ENCODE measurements at regions not wholly inside any gene's neighbourhood (a gene's known extent, or its start where the extent isn't known, plus 50 kb on each side); places are given as distances from the start of the nearest gene placed in this dataset.
"Not testable (repeated sequence)": the region's sequence is repeated elsewhere in the genome, so short reads cannot be mapped to it uniquely, and the experiment has no call there.

GRCh38 chr1:30525971-30526651 lies 197.3 kb downstream of the MATN1 start:
- Histone ChIP-seq H3K36me3 (ENCODE audit: control insufficient read depth, low read length) (no peaks in the 10 kb centered on the region), H3K9me3 (ENCODE audit: control insufficient read depth, insufficient read depth, low read length) (no peaks in the 10 kb centered on the region), H3F3A (ENCODE audit: control insufficient read depth, insufficient read depth) (no peaks in the 10 kb centered on the region), H4K20me1 (ENCODE audit: control insufficient read depth, insufficient read depth, low read depth, low read length) (no peaks in the 10 kb centered on the region), H3K4me2 (ENCODE audit: low read length) (no peak overlapping the region), H3K27me3 (ENCODE audit: control insufficient read depth, low read length) (no peaks in the 10 kb centered on the region; the same call in 1 of the 2 replicates), H3K79me2 (ENCODE audit: control insufficient read depth, low read length) (no peaks in the 10 kb centered on the region), H3K4me1 (ENCODE audit: control insufficient read depth, low read length) (no peaks in the 10 kb centered on the region), H3K4me3 (ENCODE audit: low read length) (no peak overlapping the region), H3K9me2 (replicated peaks; ENCODE audit: control insufficient read depth, low read length) (no peaks in the 10 kb centered on the region), H3K27ac (ENCODE audit: low read depth, low read length) (no peak overlapping the region)
- TF ChIP-seq EZH2phosphoT487 (IDR thresholded peaks at IDR 0.05; ENCODE audit: borderline replicate concordance, low read length): no peak
- no peak for TF ChIP-seq CTCF (IDR thresholded peaks at IDR 0.05; ENCODE audit: low read depth, low read length, poor library complexity, severe bottlenecking)

GRCh38 chr1:30525631-30525970 lies 197.8 kb downstream of the MATN1 start:
- no peak for TF ChIP-seq EZH2phosphoT487 (IDR thresholded peaks at IDR 0.05; ENCODE audit: borderline replicate concordance, low read length)
- TF ChIP-seq CTCF (IDR thresholded peaks at IDR 0.05; ENCODE audit: low read depth, low read length, poor library complexity, severe bottlenecking): no peak
- Histone ChIP-seq H3K9me3 (ENCODE audit: control insufficient read depth, insufficient read depth, low read length) (no peaks in the 10 kb centered on the region), H3K36me3 (ENCODE audit: control insufficient read depth, low read length) (no peaks in the 10 kb centered on the region), H3K4me3 (ENCODE audit: low read length) (no peak overlapping the region), H3K9me2 (replicated peaks; ENCODE audit: control insufficient read depth, low read length) (no peaks in the 10 kb centered on the region), H3K79me2 (ENCODE audit: control insufficient read depth, low read length) (no peaks in the 10 kb centered on the region), H3K27ac (ENCODE audit: low read depth, low read length) (no peak overlapping the region), H3F3A (ENCODE audit: control insufficient read depth, insufficient read depth) (no peaks in the 10 kb centered on the region), H4K20me1 (ENCODE audit: control insufficient read depth, insufficient read depth, low read depth, low read length) (no peaks in the 10 kb centered on the region), H3K4me1 (ENCODE audit: control insufficient read depth, low read length) (no peaks in the 10 kb centered on the region), H3K27me3 (ENCODE audit: control insufficient read depth, low read length) (no peaks in the 10 kb centered on the region; the same call in 1 of the 2 replicates), H3K4me2 (ENCODE audit: low read length) (no peak overlapping the region)

DNA sequence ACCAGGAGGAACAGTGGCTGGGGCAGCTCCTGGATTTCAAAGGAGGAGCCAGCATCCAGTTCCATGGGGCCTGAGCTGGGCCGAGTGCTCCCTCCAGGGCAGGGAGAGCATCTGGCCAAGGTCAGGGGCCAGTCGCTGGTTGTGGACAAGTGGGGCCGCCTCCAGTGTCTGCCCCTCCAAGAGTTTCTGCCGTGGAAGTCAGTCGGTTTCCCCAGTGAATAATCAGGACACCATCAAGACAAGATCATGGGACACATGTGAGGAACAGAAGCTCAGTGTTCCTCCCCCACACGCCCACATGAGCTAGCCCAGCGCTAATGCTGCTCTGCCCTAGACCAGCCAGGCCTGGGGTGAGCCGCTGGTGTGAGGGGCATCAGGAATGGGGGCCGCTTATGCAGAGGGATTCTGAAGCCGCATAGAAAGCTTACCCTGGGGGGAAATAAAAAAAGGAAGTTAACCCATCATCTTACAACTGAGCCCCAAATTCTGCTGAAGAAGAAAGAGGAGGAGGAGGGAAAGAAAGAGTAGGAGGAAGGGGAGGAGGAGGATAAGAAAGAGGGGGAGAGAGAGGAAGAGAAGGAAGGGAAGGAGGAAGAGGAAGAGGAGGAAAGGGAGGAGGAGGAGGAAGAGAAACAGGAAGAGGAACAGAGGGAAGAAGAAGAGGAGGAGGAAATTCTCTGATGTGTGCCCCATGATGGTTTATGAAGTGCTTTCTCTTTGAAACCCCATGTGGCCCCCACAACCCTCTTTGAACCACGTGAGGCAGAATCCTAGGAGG lies 198.4 kb downstream of the MATN1 start:
- Histone ChIP-seq H3K4me1 (ENCODE audit: control insufficient read depth, low read length) (no peaks in the 10 kb centered on the region), H3K9me2 (replicated peaks; ENCODE audit: control insufficient read depth, low read length) (no peaks in the 10 kb centered on the region), H3K79me2 (ENCODE audit: control insufficient read depth, low read length) (no peaks in the 10 kb centered on the region), H3K4me2 (ENCODE audit: low read length) (no peak overlapping the region), H3K36me3 (ENCODE audit: control insufficient read depth, low read length) (no peaks in the 10 kb centered on the region), H4K20me1 (ENCODE audit: control insufficient read depth, insufficient read depth, low read depth, low read length) (no peaks in the 10 kb centered on the region), H3K27ac (ENCODE audit: low read depth, low read length) (no peak overlapping the region), H3F3A (ENCODE audit: control insufficient read depth, insufficient read depth) (no peaks in the 10 kb centered on the region), H3K4me3 (ENCODE audit: low read length) (no peak overlapping the region), H3K27me3 (ENCODE audit: control insufficient read depth, low read length) (no peaks in the 10 kb centered on the region; the same call in 1 of the 2 replicates), H3K9me3 (ENCODE audit: control insufficient read depth, insufficient read depth, low read length) (no peaks in the 10 kb centered on the region)
- no peak for TF ChIP-seq EZH2phosphoT487 (IDR thresholded peaks at IDR 0.05; ENCODE audit: borderline replicate concordance, low read length)
- no peak for TF ChIP-seq CTCF (IDR thresholded peaks at IDR 0.05; ENCODE audit: low read depth, low read length, poor library complexity, severe bottlenecking)

DNA sequence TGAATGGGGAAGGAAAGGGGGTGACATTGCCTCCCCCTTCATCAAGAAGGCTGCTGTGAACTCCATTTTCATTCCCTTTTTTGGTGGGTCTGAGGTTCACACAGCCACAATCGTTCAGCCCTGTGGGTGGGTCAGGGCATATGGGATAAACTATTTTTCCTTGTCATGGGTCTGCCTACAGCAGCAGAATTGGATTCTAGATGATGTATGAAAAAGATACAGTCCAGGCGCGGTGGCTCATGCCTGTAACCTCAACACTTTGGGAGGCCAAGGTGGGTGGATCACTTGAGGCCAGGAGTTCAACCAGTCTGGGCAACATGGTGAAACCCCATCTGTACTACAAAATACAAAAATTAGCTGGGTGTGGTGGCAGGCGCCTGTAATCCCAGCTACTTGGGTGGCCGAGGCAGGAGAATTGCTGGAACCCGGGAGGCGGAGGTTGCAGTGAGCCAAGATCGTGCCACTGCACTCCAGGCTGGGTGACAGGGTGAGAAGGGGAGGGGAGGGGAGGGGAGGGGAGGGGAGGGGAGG lies 199.3 kb downstream of the MATN1 start:
- H3K27me3 ChIP-seq (ENCODE audit: control insufficient read depth, low read length); H3K9me2 ChIP-seq (replicated peaks; ENCODE audit: control insufficient read depth, low read length); H3K79me2 ChIP-seq (ENCODE audit: control insufficient read depth, low read length); H4K20me1 ChIP-seq (ENCODE audit: control insufficient read depth, insufficient read depth, low read depth, low read length); H3K4me2 ChIP-seq (ENCODE audit: low read length); H3F3A ChIP-seq (ENCODE audit: control insufficient read depth, insufficient read depth); H3K27ac ChIP-seq (ENCODE audit: low read depth, low read length); H3K4me3 ChIP-seq (ENCODE audit: low read length); H3K9me3 ChIP-seq (ENCODE audit: control insufficient read depth, insufficient read depth, low read length); H3K4me1 ChIP-seq (ENCODE audit: control insufficient read depth, low read length); H3K36me3 ChIP-seq (ENCODE audit: control insufficient read depth, low read length): not testable (repeated sequence)
